CD14-positive monocyte (primary cell): ENCODE measurements at regions not wholly inside any gene's neighbourhood (a gene's known extent, or its start where the extent isn't known, plus 50 kb on each side); places are given as distances from the start of the nearest gene placed in this dataset.

ENCODE experiments used
- DNase-seq, 3 donors: peaks; one replicate each; pipeline ENCODE4 v3.0.0-alpha.2; 2011 to 2022
- H2AFZ ChIP-seq: 2 replicates; pipeline ENCODE4 v1.6.0; 2012; ENCODE audit warnings: mild to moderate bottlenecking, low read depth, low read length, inconsistent platforms; ENCODE audit not compliant: insufficient read depth, poor library complexity, severe bottlenecking
- H3K27ac ChIP-seq, 2 donors: 1 replicate in 1 of 2; 2 replicates in 1 of 2; pipeline ENCODE4 v1.5.1; 2012 to 2013; ENCODE audit warnings: low read length in 2 of 2, control low read depth in 1 of 2, inconsistent platforms in 1 of 2, low read depth in 1 of 2, mild to moderate bottlenecking in 1 of 2
- H3K27me3 ChIP-seq, 2 donors: one replicate each; pipeline versions ENCODE4 v1.6.0 to v1.6.1; 2011 to 2013; ENCODE audit warnings: low read length in 2 of 2; ENCODE audit not compliant: control insufficient read depth in 2 of 2, insufficient read depth in 2 of 2
- H3K36me3 ChIP-seq, 2 donors: replicated peaks in 1 of 2; 1 replicate in 1 of 2; 2 replicates in 1 of 2; pipeline versions ENCODE4 v1.5.1 to v1.6.1; 2012 to 2013; ENCODE audit warnings: low read length in 2 of 2, control low read depth in 1 of 2, inconsistent platforms in 1 of 2, mild to moderate bottlenecking in 1 of 2; ENCODE audit not compliant: insufficient read depth in 2 of 2, control insufficient read depth in 1 of 2
- H3K4me1 ChIP-seq, 2 donors: 1 replicate in 1 of 2; 2 replicates in 1 of 2; pipeline versions ENCODE4 v1.5.1 to v1.6.1; 2012 to 2013; ENCODE audit warnings: low read length in 2 of 2, control low read depth in 1 of 2, inconsistent platforms in 1 of 2, mild to moderate bottlenecking in 1 of 2, moderate library complexity in 1 of 2; ENCODE audit not compliant: insufficient read depth in 2 of 2, control insufficient read depth in 1 of 2
- H3K4me2 ChIP-seq: replicated peaks from 2 replicates; pipeline ENCODE3; 2012; ENCODE audit warnings: low read length, moderate library complexity, mild to moderate bottlenecking; ENCODE audit not compliant: poor library complexity, severe bottlenecking; ENCODE audit errors: extremely low read depth
- H3K4me3 ChIP-seq, 3 experiments: fragments of 200-600 bp in 1 of 3; sonication (generic) in 1 of 3; replicated peaks in 1 of 3; 1 replicate in 2 of 3; 2 replicates in 1 of 3; pipeline ENCODE4 v1.5.1; 2011 to 2013; ENCODE audit warnings: low read length in 3 of 3, mild to moderate bottlenecking in 3 of 3, control low read depth in 2 of 3, low read depth in 2 of 3, inconsistent platforms in 1 of 3, moderate library complexity in 1 of 3
- H3K79me2 ChIP-seq: 2 replicates; pipeline ENCODE4 v1.6.0; 2012; ENCODE audit warnings: mild to moderate bottlenecking, control low read depth, inconsistent platforms, low read length, moderate library complexity; ENCODE audit not compliant: insufficient read depth
- H3K9ac ChIP-seq: 2 replicates; pipeline ENCODE4 v1.6.0; 2017; ENCODE audit warnings: low read length, mild to moderate bottlenecking; ENCODE audit not compliant: insufficient read depth, poor library complexity, severe bottlenecking
- H3K9me3 ChIP-seq, 2 donors: replicated peaks in 1 of 2; 1 replicate in 1 of 2; 2 replicates in 1 of 2; pipeline versions ENCODE4 v1.5.1 to v1.6.1; 2012 to 2013; ENCODE audit warnings: low read length in 2 of 2, control low read depth in 1 of 2; ENCODE audit not compliant: control insufficient read depth in 1 of 2, insufficient read depth in 1 of 2
- H4K20me1 ChIP-seq: 2 replicates; pipeline ENCODE4 v1.6.0; 2012; ENCODE audit warnings: mild to moderate bottlenecking, low read length, control low read depth, moderate library complexity; ENCODE audit not compliant: insufficient read depth
- H3K27ac Mint-ChIP-seq, 7 donors: one replicate each; pipeline ENCODE4 v1.8.0; 2020; ENCODE audit warnings: mild to moderate bottlenecking in 7 of 7, mixed read lengths in 7 of 7, moderate library complexity in 6 of 7, inconsistent platforms in 2 of 7
- H3K27me3 Mint-ChIP-seq, 3 donors: one replicate each; pipeline ENCODE4 v1.8.0; 2021 to 2022; ENCODE audit warnings: low read depth in 3 of 3, mild to moderate bottlenecking in 3 of 3, mixed read lengths in 3 of 3, moderate library complexity in 3 of 3, inconsistent platforms in 1 of 3
- H3K36me3 Mint-ChIP-seq, 2 donors: one replicate each; pipeline ENCODE4 v1.8.0; 2020; ENCODE audit warnings: mixed read lengths in 2 of 2, inconsistent platforms in 1 of 2, mild to moderate bottlenecking in 1 of 2
- H3K4me1 Mint-ChIP-seq: one replicate; pipeline ENCODE4 v1.8.0; 2020; ENCODE audit warnings: mild to moderate bottlenecking, mixed read lengths
- H3K4me3 Mint-ChIP-seq, 2 donors: one replicate each; pipeline ENCODE4 v1.8.0; 2020; ENCODE audit warnings: mild to moderate bottlenecking in 2 of 2, mixed read lengths in 2 of 2, moderate library complexity in 1 of 2
- H3K9me3 Mint-ChIP-seq, 7 donors: one replicate each; pipeline ENCODE4 v1.8.0; 2020 to 2022; ENCODE audit warnings: mixed read lengths in 7 of 7, mild to moderate bottlenecking in 6 of 7, moderate library complexity in 6 of 7, inconsistent platforms in 2 of 7
- CTCF ChIP-seq: fragments of 200-600 bp; IDR thresholded peaks from one replicate; pipeline ENCODE4 v1.8.0; 2022; ENCODE audit warnings: antibody characterized with exemption, mild to moderate bottlenecking
- WGBS: methylation state at CpG from one replicate; pipeline ENCODE4 v1.1.5; 2013; ENCODE audit warnings: missing lambda C conversion rate; ENCODE audit not compliant: insufficient coverage; 5-methylcytosine and 5-hydroxymethylcytosine counted together
- intact Hi-C, 2 donors: fragments of 100-400 bp; cut with micrococcal nuclease; formaldehyde crosslinking; loops; one replicate each; pipeline versions ENCODE4 v1.15.0 to v1.15.1; 2023

- Histone ChIP-seq H4K20me1 (no peaks in the 10 kb centered on the region), H3K79me2 (no peaks in the 10 kb centered on the region), H2AFZ (no peak overlapping the region), H3K9ac (no peak overlapping the region), H3K36me3 (no peaks in the 10 kb centered on the region), H3K27ac (no peak overlapping the region), H3K4me3 (no peak overlapping the region), H3K27me3 (no peaks in the 10 kb centered on the region), H3K4me2 (no peak overlapping the region), H3K9me3 (peaks cover 6 to 9% of the 10 kb centered on the region in 2 donors), H3K4me1 (no peaks in the 10 kb centered on the region)
- no CpG with 5 or more reads among the region's 4 CpGs for WGBS
- peaks cover 0 to 11% (median 8%) of the 10 kb centered on the region in 7 donors for H3K9me3 Mint-ChIP-seq
- no peak overlapping the region for H3K4me3 Mint-ChIP-seq
- peaks cover 1% of the 10 kb centered on the region in 3 donors for H3K27me3 Mint-ChIP-seq
- DNase-seq = no peak
- intact Hi-C loops = no loop called here
- no peak overlapping the region for H3K27ac Mint-ChIP-seq
- no peaks in the 10 kb centered on the region for H3K36me3 Mint-ChIP-seq
- TF ChIP-seq CTCF = no peak
- H3K4me1 Mint-ChIP-seq = no peaks in the 10 kb centered on the region
Measured at GRCh38 chr16:63689068-63689467, 1432.8 kb downstream of the CDH11 start.

GRCh38 chr16:63684149-63685101 lies 1437.4 kb downstream of the CDH11 start:
- 85% methylated on average over 8 of the region's 8 CpGs for WGBS
- Histone ChIP-seq H3K4me3 (no peak overlapping the region), H3K79me2 (no peaks in the 10 kb centered on the region), H3K27ac (no peak overlapping the region), H3K4me2 (no peak overlapping the region), H3K4me1 (no peaks in the 10 kb centered on the region), H2AFZ (no peak overlapping the region), H4K20me1 (no peaks in the 10 kb centered on the region), H3K27me3 (no peaks in the 10 kb centered on the region), H3K9me3 (peaks cover 6 to 9% of the 10 kb centered on the region in 2 donors), H3K36me3 (no peaks in the 10 kb centered on the region), H3K9ac (no peak overlapping the region)
- DNase-seq = no peak
- Mint-ChIP-seq H3K36me3 (no peaks in the 10 kb centered on the region), H3K4me1 (no peaks in the 10 kb centered on the region), H3K27ac (no peak overlapping the region), H3K27me3 (peaks cover 1% of the 10 kb centered on the region in 3 donors), H3K4me3 (no peak overlapping the region), H3K9me3 (peaks cover 1 to 14% (median 5%) of the 10 kb centered on the region in 7 donors)
- no peak for TF ChIP-seq CTCF
- intact Hi-C loops = no loop called here
